ENCODE measurements at regions not wholly inside any gene's neighbourhood (a gene's known extent, or its start where the extent isn't known, plus 50 kb on each side); places are given as distances from the start of the nearest gene placed in this dataset.

DNA sequence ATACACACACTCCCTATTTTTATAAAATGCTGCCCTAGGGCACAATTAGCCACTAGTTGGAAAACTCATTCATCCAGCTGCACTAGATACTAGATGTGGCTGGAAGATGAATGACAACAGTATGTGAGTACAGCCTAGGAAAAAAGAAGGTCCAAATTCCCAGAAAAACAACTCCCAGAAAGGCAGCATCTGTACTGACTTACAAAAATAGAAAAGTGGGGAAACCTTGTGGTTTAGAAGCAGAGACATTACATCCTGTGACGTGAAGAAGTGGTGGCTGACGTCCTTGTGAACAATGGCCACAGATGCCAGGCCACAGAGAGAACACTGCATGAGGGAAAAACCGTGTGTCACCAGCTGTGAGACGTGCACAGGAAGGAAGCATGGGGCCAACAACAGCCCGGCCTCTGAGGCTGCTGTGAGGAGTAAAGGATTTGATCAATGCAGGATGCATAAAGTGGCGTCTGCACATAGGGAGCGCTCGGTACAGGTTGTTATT, 81.2 kb downstream of the SPRY1 start:
- TF ChIP-seq, protein P1, sequence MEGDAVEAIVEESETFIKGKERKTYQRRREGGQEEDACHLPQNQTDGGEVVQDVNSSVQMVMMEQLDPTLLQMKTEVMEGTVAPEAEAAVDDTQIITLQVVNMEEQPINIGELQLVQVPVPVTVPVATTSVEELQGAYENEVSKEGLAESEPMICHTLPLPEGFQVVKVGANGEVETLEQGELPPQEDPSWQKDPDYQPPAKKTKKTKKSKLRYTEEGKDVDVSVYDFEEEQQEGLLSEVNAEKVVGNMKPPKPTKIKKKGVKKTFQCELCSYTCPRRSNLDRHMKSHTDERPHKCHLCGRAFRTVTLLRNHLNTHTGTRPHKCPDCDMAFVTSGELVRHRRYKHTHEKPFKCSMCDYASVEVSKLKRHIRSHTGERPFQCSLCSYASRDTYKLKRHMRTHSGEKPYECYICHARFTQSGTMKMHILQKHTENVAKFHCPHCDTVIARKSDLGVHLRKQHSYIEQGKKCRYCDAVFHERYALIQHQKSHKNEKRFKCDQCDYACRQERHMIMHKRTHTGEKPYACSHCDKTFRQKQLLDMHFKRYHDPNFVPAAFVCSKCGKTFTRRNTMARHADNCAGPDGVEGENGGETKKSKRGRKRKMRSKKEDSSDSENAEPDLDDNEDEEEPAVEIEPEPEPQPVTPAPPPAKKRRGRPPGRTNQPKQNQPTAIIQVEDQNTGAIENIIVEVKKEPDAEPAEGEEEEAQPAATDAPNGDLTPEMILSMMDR (conservative IDR thresholded peaks at IDR 0.05 in 1 of 2, IDR thresholded peaks at IDR 0.05 in 1 of 2; ENCODE audit: low read depth in 1 of 2, low read length in 2 of 2) = no peak
- no peak for TF ChIP-seq EZH2 (IDR thresholded peaks at IDR 0.05; ENCODE audit: low read length, missing control alignments)

Measured in fibroblast of lung (primary cell).